ENCODE measurements at regions not wholly inside any gene's neighbourhood (a gene's known extent, or its start where the extent isn't known, plus 50 kb on each side); places are given as distances from the start of the nearest gene placed in this dataset.
A peak's percentile ranks its signal among the peaks of the same experiment; 100 is the strongest.

- DNase-seq (ENCODE audit: low spot score), result no peak
Measured at GRCh38 chrX:147699061-147699460, 212.7 kb upstream of the FMR1 start.

DNA sequence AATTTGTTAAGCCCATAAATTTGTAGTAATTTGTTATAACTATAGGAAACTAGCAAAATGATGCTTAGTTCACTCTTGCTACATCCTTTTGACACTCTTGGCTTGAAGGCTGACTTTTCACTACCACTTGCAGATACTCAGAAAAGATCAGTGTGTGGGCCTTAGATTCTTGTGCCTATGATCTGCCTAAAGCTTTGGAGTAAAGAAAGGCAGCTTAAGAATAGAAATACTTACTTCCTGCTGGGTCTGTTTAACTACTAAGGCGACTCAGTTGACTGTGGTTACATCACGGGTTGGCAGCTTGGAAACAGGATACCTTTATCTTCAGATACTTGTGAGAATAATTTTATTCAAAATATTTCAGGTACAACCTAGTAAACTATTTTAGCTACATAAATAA, 201.4 kb upstream of the FMR1 start:
- DNase-seq (ENCODE audit: low spot score), result no peak

DNA sequence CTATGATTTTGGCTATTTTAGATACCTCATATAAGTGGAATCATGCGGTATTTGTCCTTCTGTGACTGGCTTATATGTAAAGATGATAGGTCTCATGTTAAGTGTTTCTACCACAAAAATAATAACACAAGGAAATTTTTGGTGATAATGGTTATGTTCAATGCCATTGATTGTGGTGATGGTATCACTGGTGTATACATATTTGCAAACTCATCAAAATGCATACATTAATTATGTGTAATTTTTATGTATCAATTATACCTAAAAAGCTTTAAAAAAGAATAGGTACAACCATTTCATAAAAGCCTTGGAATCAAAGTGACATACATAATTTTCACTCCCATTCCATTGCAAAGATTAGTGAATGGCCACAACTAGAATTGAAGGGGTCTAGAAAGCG, 178.3 kb upstream of the FMR1 start:
- DNase-seq (ENCODE audit: low spot score), result no peak

DNA sequence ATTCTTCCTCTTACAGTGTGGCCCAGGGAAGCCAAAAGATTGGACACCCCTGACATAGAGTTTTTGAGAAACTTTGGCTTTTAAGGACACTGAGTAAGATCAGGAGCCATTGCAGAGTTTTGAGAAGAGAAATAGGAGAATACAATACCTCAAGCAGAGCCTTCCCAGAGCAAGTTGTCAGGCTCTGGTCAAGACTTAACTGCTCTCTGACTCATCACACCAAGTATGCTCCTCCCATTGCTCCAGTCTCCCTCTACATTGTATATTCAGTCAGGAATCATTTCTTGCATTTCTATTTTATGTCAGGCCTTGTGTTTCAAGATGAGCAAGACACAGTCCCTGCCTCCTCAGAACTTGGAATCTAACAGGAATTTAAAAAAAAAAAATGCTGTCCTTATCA, 176.4 kb upstream of the FMR1 start:
- no peak for DNase-seq (ENCODE audit: low spot score)

DNA sequence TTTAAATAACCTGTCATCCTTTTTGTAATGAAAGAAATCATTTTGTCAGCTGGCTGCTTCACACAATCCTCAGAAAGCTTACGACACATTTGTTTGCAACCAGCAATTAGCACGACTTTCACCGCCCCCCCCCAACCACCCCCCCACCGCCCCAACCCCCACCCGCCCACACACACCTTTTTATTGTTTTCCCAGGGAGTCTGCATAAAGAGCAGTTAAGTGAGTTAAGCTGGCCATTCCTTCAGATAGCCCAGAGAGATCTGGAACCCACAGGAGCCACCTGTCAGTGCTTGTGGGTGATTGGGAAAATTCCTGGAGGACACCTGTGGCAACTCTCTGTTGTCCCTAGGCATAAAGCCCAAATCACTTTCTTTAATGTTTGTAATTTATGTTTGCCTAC, 175.7 kb upstream of the FMR1 start:
- no peak for DNase-seq (ENCODE audit: low spot score)

- DNase-seq (ENCODE audit: low spot score), result no peak
Measured at GRCh38 chrX:147737690-147738089, 174.0 kb upstream of the FMR1 start.

GRCh38 chrX:147738265-147738664, 173.5 kb upstream of the FMR1 start:
- no peak for DNase-seq (ENCODE audit: low spot score)

DNA sequence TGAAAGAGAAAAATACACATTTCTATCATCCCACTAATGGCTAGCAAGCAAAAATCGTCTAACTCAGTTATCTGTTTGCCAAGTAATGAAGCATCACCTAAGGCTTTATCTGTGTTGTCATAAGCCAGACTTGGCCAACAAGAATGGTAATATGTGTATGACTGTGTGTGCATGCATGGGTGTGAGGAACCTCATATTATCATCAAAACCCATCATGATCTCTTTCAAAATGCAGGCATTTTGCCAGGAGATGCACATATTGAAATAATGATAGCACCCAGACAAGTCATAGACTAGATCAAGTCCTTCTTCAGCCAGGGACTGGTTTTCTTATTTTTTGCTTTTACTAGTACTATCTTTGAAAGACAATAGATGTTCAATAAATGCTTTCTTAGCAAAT, 172.5 kb upstream of the FMR1 start:
- DNase-seq (ENCODE audit: low spot score), result no peak

DNA sequence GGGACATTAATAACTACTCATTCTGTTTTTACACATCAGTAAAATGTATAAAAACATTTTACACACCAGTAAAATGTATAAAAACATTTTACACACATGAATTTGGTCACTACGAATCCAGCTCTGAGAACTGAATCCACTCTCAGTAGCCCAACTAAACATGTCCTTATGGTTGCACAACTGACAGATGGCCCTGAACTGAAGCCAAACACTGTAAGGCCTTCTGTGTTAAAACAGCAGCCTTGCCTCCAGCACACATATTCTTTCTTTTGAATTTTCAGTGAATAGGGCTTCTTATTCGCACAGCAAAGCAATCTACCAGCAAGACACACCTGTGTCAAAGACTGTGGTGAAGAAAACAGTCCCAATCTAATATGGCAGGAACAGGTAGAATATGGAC, 169.9 kb upstream of the FMR1 start:
- DNase-seq (ENCODE audit: low spot score), result no peak

GRCh38 chrX:147749308-147749707, 162.4 kb upstream of the FMR1 start:
- DNase-seq (ENCODE audit: low spot score), result no peak

DNA sequence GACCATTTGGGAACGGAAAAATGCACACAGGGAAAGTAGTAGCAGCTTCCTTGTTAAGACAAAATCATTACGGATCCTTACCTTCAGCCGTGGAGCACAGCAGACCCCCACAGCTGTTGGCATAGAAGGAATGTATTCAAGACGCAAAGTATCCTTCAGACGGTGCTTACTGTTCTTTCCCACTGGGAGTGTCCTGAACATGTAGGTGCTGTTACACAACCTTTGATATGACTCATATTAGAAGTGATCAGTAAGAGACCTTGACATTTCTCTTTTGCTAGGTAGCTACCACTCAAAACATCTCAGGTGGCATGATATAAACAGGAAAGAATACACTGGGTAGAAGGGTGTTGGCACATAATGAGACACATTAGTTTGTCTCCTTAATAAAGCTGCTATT, 154.0 kb upstream of the FMR1 start:
- no peak for DNase-seq (ENCODE audit: low spot score)

DNA sequence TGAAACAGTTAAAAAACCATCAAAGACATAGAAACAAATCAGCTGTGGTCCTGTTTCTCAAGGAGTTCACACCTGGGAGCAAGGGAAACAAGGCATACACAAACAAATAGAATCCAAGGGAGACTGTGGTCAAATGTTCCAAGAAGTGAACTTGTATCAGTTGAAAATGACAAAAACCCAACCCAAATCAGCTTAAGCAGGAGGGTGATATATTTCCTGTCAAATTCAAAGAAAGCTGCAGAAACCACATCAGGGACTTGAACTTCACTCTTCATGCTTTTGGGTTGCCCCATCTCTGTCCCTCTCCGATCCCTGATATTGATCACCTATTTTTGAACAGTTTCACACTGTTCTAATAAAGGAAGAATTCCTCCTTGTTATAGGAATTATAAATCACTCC, 148.6 kb upstream of the FMR1 start:
- no peak for DNase-seq (ENCODE audit: low spot score)

GRCh38 chrX:147764868-147765267, 146.9 kb upstream of the FMR1 start:
- DNase-seq (ENCODE audit: low spot score), result no peak

DNA sequence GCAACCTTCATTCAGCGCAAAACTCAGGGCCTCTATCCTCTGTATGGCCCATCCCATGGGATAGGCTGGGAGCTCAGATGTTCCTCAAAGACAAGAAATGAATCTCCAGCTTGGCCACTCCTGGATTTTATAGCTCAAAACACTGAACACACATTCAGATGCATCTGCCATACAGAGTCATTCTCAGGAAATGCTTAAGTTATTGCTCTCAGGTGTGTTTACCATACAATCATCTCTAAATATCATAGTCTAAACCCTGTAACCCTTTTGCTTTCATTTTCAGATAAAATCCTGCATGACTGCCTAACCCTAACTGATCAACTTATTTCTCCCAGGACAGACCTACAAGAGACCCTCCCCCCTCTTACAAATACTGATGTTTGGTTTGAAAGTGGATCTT, 140.9 kb upstream of the FMR1 start:
- no peak for DNase-seq (ENCODE audit: low spot score)

DNA sequence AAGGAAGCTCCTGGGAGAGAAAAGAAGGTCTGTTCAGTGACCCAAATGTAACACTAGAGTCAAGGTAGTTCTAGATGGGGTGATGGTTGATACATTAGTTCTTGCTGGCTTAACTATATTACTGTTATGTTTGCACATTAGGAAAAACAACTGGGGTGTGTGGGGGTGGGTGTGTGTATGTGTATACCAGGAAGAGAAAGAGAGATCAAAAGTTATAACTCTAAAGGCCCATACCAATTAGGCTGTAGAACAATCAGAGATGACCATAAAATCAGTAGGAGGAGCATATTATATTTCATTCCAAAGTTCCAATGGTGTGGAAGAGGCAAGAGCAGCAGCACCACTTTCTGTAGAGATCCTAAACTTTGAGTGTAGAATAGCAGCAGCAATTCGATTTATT, 134.7 kb upstream of the FMR1 start:
- DNase-seq (ENCODE audit: low spot score), result no peak

- no peak for DNase-seq (ENCODE audit: low spot score)
Measured at GRCh38 chrX:147779173-147779572, 132.5 kb upstream of the FMR1 start.

- no peak for DNase-seq (ENCODE audit: low spot score)
Measured at GRCh38 chrX:147781844-147782243, 129.9 kb upstream of the FMR1 start.

DNA sequence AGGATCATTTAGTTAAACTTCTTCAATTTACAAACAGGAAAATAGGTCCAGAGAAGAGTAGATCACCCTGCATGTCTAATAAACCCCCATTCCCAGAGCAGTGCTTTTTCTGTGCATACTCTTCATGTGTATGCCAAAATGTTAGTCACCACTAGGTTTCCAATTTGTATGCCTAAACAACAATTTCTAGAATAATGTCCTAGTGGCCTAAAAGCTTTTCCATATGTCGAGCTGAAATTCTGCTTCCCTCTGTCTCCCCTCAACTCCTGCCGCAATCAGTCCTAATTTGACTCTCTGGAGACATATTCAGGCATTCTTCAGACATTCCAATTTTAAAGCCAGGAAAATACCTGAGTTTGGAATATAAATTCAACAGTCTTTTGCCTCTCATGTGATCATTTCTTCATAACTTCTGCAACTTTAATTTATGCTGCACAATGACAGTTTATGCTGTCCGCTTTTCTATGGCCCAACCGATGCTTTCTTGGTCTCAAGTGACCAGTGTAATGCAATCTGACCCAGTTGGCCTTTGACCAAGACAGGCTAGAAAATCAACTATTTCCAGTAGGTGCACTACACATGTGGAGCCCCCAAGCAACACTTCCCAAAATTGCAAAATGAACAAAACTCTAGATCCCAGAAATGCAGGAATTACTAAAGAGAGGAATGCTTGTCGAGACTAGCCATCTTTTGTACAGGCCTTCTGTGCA, 122.9 kb upstream of the FMR1 start:
- no peak for DNase-seq (ENCODE audit: low spot score)

DNA sequence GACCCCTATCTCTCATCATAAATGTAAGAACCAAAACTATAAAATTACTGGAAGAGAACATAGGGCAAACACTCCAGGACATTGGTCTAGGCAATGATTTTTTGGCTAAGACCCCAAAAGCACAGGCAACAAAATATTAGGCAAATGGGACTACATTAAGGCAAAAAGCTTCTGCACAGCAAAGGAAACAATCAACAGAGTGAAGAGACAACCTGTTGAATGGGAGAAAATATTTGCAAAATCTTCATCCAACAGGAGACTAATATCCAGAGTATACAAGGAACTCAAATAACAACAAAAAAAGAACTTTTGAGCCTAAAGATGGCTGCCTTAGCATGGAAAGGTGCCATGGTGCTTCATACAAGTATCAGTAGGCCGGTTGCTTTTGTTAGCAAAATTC, 111.1 kb upstream of the FMR1 start:
- no peak for DNase-seq (ENCODE audit: low spot score)

- DNase-seq (ENCODE audit: low spot score), result peak; percentile 23
Measured at GRCh38 chrX:147803948-147804347, 107.8 kb upstream of the FMR1 start.

DNA sequence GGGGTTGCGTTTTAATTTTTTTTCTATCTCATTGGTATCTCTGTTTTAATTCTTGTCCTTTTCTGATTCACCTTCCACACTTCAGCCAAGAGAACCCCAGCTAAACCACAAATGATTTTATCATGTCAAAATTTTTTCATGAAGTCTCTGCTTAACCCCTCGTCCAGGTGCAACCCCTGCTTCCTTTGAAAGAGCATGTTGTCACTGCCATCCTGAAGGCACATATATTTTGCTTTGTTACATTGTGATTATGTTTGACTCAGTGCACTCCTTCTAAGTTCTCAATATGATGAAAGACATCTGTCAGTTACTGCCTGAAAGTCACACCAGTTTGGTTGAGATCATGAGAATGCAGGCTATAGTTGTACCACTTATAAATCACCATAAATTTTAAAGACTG, 99.9 kb upstream of the FMR1 start:
- DNase-seq (ENCODE audit: low spot score), result no peak

- no peak for DNase-seq (ENCODE audit: low spot score)
Measured at GRCh38 chrX:147827070-147827469, 84.6 kb upstream of the FMR1 start.

DNA sequence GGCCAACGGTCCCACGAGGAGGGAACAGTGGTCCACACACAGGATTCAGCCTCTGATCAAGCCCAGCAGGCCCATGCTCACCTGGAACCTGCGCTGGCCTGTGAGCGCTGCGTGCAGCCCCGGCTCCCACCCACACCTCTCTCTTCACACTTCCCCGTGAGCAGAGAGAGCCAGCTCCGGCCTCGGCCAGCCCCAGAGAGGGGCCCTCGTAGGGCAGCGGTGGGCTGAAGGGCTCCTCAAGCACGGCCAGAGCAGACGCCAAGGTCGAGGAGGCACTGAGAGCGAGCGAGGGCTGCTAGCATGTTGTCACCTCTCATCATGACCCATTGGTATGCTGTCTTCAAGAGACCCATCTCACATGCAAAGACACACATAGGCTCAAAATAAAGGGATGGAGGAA, 83.0 kb upstream of the FMR1 start:
- no peak for DNase-seq (ENCODE audit: low spot score)

- no peak for DNase-seq (ENCODE audit: low spot score)
Measured at GRCh38 chrX:147832707-147833348, 78.9 kb upstream of the FMR1 start.
